ENCODE measurements at regions not wholly inside any gene's neighbourhood (a gene's known extent, or its start where the extent isn't known, plus 50 kb on each side); places are given as distances from the start of the nearest gene placed in this dataset.

- no peak for DNase-seq
Observed at GRCh38 chr2:136179602-136179975, 61.6 kb upstream of the CXCR4 start.

DNA sequence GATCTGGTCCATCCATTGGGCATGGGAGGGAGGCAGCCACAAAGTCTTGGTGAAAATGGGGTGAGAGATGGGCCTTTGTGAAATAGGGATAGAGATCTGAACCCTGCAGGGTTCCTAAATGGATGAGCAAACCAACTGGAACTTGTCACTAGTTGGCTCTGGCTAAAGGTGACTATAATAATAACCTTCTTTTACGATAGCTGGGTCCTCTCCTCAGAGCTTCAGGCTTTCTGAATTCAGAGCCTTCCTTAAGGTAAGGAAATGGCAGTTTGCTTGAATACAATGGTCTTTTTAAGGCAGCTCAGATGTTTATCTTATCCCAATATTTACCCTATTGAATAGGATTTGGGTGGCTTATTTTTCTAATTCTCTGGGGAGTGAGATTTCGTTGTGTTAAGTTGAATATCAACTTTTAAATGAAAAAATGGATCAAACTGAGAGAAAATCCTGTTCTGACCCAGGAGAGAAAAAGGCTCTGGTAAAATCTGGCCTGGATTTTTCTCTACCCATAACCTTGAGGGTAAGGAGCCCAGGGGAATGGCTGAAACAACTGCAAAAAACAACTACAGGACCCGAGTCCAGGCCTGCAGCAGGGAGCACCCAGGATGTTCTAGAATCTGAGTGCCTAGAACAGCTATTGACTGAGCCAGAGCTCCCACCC is 61.1 kb upstream of the CXCR4 start:
- no peak for DNase-seq

GRCh38 chr2:136175868-136176267 is 57.9 kb upstream of the CXCR4 start:
- DNase-seq: no peak

DNA sequence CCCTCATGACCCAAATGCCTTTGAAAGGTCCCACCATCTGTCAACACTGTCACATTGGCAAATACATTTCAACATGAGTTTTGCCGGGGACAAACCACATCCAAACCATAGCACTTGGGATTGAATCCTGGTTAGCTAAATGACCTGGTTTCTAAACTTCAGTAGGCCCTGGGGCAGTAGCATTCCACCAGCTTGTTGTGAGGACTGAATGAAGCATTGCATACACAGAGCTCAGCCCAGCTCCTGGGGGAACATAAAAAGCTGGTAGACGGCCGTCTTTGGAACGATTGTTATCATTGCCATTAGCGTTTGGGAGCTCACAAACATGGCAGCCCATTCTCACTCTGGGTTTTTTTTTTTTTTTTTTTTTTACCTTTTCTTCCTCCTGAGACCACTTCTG is 57.5 kb upstream of the CXCR4 start:
- no peak for DNase-seq

- no peak for DNase-seq
Observed at GRCh38 chr2:136173126-136173525, 55.2 kb upstream of the CXCR4 start.

DNA sequence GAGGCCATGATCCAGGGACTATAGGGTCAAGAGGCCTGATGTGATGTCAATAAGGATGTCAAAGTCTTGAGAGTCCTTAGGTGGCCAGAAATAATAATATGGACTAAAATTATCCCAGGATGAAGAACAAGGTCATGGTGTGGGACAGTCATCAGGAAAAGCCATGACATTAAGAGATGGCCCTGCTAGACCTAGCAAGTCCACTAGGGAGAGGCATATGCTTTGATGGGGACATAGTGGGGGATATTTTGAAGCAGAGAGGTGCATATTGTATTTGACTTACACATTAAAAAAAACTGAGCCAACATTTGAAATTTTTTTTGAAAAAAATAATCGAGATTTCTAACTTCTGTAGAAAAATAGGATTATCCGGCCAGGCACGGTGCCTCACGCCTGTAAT is 53.3 kb upstream of the CXCR4 start:
- DNase-seq: no peak

DNA sequence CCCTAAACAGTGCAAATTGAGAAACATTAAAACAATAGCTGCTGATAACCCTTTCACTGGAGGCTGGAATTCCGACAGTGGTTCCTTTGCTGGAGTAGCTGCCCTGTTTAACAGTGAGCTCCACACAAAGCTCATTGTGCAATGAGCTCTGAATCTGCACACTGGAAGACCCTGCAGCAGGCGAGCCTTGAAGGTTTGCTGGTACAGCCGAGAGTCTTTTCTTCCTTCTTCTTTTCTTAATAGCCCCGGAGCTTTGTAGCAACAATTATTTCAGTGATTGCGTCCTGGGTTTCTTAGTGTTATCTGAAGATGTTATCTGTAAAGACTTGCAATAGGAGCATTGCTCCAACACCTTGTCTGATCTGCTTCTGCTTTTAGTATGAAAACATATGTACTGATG is 50.8 kb upstream of the CXCR4 start:
- DNase-seq: no peak

DNA sequence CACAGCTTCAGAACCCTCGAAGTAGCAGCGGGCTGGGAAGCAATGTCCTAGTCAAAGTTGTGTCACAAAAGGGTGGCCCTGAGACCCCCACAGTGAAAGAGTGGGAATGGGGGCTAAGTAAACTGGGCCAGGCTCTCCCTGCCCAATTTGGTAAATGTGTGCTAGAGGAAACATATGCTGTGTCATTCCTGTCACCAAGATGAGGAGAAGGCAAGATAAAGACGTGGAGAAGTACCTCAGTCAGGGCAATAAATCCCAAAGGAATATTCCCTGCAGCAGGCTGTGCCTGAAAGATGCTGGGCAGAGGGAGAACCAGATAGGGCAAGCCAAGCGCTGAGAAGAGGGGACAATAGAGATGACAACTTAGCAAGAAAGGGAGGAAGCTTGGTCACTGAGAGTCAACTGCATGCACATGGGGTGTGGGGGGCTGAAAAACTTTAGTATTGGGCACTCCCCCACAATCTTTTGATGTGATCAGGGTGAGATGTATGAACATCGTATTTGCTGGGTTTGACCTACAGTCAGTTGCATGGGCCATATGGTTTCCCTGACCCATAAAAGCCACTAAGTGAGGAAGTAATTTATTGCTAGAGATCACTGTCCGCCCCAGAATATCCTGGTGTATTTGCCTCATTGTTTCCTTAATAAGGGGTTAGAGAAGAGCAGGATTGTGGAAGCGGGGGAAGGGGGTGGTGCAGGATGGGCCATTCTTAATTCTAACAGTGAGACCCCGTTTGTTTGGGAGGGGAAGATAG is 49.9 kb upstream of the CXCR4 start:
- DNase-seq: peak; percentile 26

Measured in left kidney (tissue), 1 donor.